GM23248 (cell line): ENCODE measurements at regions not wholly inside any gene's neighbourhood (a gene's known extent, or its start where the extent isn't known, plus 50 kb on each side); places are given as distances from the start of the nearest gene placed in this dataset.
A peak's percentile ranks its signal among the peaks of the same experiment; 100 is the strongest.

Experiments used
- DNase-seq: peaks from one replicate; pipeline ENCODE4 v3.0.0-alpha.2; 2015
- H2AFZ ChIP-seq: fragments of 200-600 bp; sonication (generic); 2 replicates; pipeline ENCODE4 v1.6.1; 2016; ENCODE audit warnings: antibody characterized with exemption
- H3F3A ChIP-seq: fragments of 200-600 bp; sonication (generic); 2 replicates; pipeline ENCODE4 v1.6.1; 2016; ENCODE audit warnings: mild to moderate bottlenecking, antibody characterized with exemption, mixed run types; ENCODE audit not compliant: insufficient read depth
- H3K27ac ChIP-seq: fragments of 200-600 bp; sonication (generic); 2 replicates; pipeline ENCODE4 v1.5.1; 2016; ENCODE audit warnings: mild to moderate bottlenecking
- H3K27me3 ChIP-seq: fragments of 200-600 bp; sonication (generic); replicated peaks from 2 replicates; pipeline ENCODE4 v1.6.1; 2016; ENCODE audit warnings: mild to moderate bottlenecking; ENCODE audit not compliant: insufficient read depth
- H3K36me3 ChIP-seq: fragments of 200-600 bp; sonication (generic); 2 replicates; pipeline ENCODE4 v1.6.1; 2016; ENCODE audit warnings: low read depth, mild to moderate bottlenecking
- H3K4me1 ChIP-seq: fragments of 200-600 bp; sonication (generic); 2 replicates; pipeline ENCODE4 v1.6.1; 2016; ENCODE audit warnings: mild to moderate bottlenecking; ENCODE audit not compliant: insufficient read depth
- H3K4me2 ChIP-seq: fragments of 200-600 bp; sonication (generic); one replicate; pipeline ENCODE4 v1.6.1; 2016; ENCODE audit warnings: mild to moderate bottlenecking; ENCODE audit not compliant: unreplicated experiment
- H3K4me3 ChIP-seq: fragments of 200-600 bp; sonication (generic); 2 replicates; pipeline ENCODE4 v1.5.1; 2016; ENCODE audit warnings: mild to moderate bottlenecking
- H3K79me2 ChIP-seq: fragments of 200-600 bp; sonication (generic); 2 replicates; pipeline ENCODE4 v1.6.1; 2016; ENCODE audit warnings: mild to moderate bottlenecking; ENCODE audit not compliant: insufficient read depth
- H3K9ac ChIP-seq: fragments of 200-600 bp; sonication (generic); 2 replicates; pipeline ENCODE4 v1.6.1; 2016; ENCODE audit warnings: mild to moderate bottlenecking
- H3K9me2 ChIP-seq: fragments of 200-600 bp; sonication (generic); 2 replicates; pipeline ENCODE4 v1.6.1; 2016; ENCODE audit warnings: mixed run types, mild to moderate bottlenecking, moderate library complexity; ENCODE audit not compliant: insufficient read depth
- H3K9me3 ChIP-seq: fragments of 200-600 bp; sonication (generic); one replicate; pipeline ENCODE4 v1.6.1; 2017; ENCODE audit warnings: low read depth
- H4K20me1 ChIP-seq: fragments of 200-600 bp; sonication (generic); 2 replicates; pipeline ENCODE4 v1.6.0; 2016; ENCODE audit not compliant: insufficient read depth
- EZH2 ChIP-seq: fragments of 200-600 bp; sonication (generic); IDR thresholded peaks from 2 replicates; pipeline ENCODE4 v1.6.1; 2018; ENCODE audit warnings: antibody characterized with exemption, mild to moderate bottlenecking; ENCODE audit not compliant: insufficient read depth, poor library complexity, severe bottlenecking
- EZH2phosphoT487 ChIP-seq: fragments of 200-600 bp; sonication (generic); IDR thresholded peaks from 2 replicates; pipeline ENCODE4 v1.6.1; 2018; ENCODE audit warnings: antibody characterized with exemption, moderate library complexity, mild to moderate bottlenecking, low read depth; ENCODE audit not compliant: insufficient read depth
- WGBS, 2 experiments: methylation state at CpG; one replicate each; pipeline ENCODE4 v1.1.6; 2015 to 2017; ENCODE audit warnings: low lambda C conversion rate in 2 of 2, low coverage in 1 of 2; ENCODE audit errors: missing lambda C conversion rate in 2 of 2; 5-methylcytosine and 5-hydroxymethylcytosine counted together
- in situ Hi-C: fragments of 300-500 bp; cut with MboI; formaldehyde crosslinking; loops from 2 replicates; pipeline ENCODE4 v1.15.0; 2020

DNA sequence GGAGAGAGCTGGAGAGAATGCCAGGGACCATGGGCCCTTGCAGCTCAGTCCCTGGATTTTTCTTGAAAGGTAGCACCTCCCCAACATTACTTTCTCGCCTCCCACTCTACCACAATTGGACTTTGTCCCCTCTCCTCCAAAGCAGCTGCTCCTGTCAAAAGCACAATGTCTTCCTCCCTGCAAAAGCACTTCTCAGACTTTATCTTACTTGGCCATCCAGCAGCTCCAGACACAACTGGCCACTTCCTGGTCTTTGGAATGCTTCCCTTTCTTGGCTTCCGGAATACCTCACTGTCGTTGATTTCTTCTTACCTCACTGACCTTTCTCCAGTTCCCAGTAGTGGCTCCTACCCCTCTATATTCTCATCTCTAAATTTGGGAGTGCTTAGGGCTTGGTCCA is 134.6 kb upstream of the PROK2 start:
- in situ Hi-C loops, result no loop called here
- Histone ChIP-seq H3K4me3 (no peak overlapping the region), H3K9ac (no peak overlapping the region), H3K9me3 (no peaks in the 10 kb centered on the region), H3K9me2 (no peaks in the 10 kb centered on the region), H4K20me1 (no peaks in the 10 kb centered on the region), H3F3A (no peaks in the 10 kb centered on the region), H3K4me1 (no peaks in the 10 kb centered on the region), H2AFZ (no peak overlapping the region), H3K27ac (no peak overlapping the region), H3K79me2 (no peaks in the 10 kb centered on the region), H3K4me2 (no peak overlapping the region), H3K36me3 (no peaks in the 10 kb centered on the region), H3K27me3 (peaks cover 19% of the 10 kb centered on the region)
- 78 to 84% methylated on average over 3 of the region's 3 CpGs for WGBS, 2 experiments
- no peak for DNase-seq
- TF ChIP-seq EZH2, result no peak
- no peak for TF ChIP-seq EZH2phosphoT487

- Histone ChIP-seq H3K36me3 (no peaks in the 10 kb centered on the region), H3K79me2 (no peaks in the 10 kb centered on the region), H3K9ac (no peak overlapping the region), H3F3A (no peaks in the 10 kb centered on the region), H3K27ac (no peak overlapping the region), H3K4me2 (no peak overlapping the region), H3K9me3 (no peaks in the 10 kb centered on the region), H3K4me3 (no peak overlapping the region), H2AFZ (no peak overlapping the region), H3K9me2 (no peaks in the 10 kb centered on the region), H4K20me1 (no peaks in the 10 kb centered on the region), H3K27me3 (peaks cover 7% of the 10 kb centered on the region), H3K4me1 (no peaks in the 10 kb centered on the region)
- WGBS, 2 experiments, result 57 to 63% methylated on average over 2 of the region's 2 CpGs
- no peak for TF ChIP-seq EZH2
- no peak for TF ChIP-seq EZH2phosphoT487
- in situ Hi-C loops, result no loop called here
- DNase-seq, result no peak
Measured at GRCh38 chr3:71917545-71917944, 132.6 kb upstream of the PROK2 start.

GRCh38 chr3:71916747-71917369 is 131.9 kb upstream of the PROK2 start:
- no peak overlapping the region for H3K9ac ChIP-seq
- H4K20me1 ChIP-seq, result no peaks in the 10 kb centered on the region
- no peaks in the 10 kb centered on the region for H3K79me2 ChIP-seq
- peaks cover 3% of the 10 kb centered on the region for H3K27me3 ChIP-seq
- in situ Hi-C loops, result no loop called here
- H3K9me2 ChIP-seq, result no peaks in the 10 kb centered on the region
- H3K36me3 ChIP-seq, result no peaks in the 10 kb centered on the region
- no peak for TF ChIP-seq EZH2
- TF ChIP-seq EZH2phosphoT487, result no peak
- no peak overlapping the region for H3K27ac ChIP-seq
- WGBS, 2 experiments, result 23 to 26% methylated on average over 5 of the region's 5 CpGs
- no peak overlapping the region for H3K4me2 ChIP-seq
- no peaks in the 10 kb centered on the region for H3K4me1 ChIP-seq
- no peaks in the 10 kb centered on the region for H3K9me3 ChIP-seq
- H3K4me3 ChIP-seq, result no peak overlapping the region
- H3F3A ChIP-seq, result no peaks in the 10 kb centered on the region
- H2AFZ ChIP-seq, result no peak overlapping the region
- DNase-seq, result peak; percentile 82

GRCh38 chr3:71912839-71913495 is 128.0 kb upstream of the PROK2 start:
- no peaks in the 10 kb centered on the region for H3K9me3 ChIP-seq
- WGBS, 2 experiments, result 62 to 69% methylated on average over 7 of the region's 7 CpGs
- no peak overlapping the region for H3K9ac ChIP-seq
- no peak for TF ChIP-seq EZH2
- TF ChIP-seq EZH2phosphoT487, result no peak
- DNase-seq, result no peak
- no peaks in the 10 kb centered on the region for H3F3A ChIP-seq
- H2AFZ ChIP-seq, result no peak overlapping the region
- H3K4me2 ChIP-seq, result no peak overlapping the region
- H3K27me3 ChIP-seq, result peaks cover 20% of the 10 kb centered on the region
- no peaks in the 10 kb centered on the region for H3K4me1 ChIP-seq
- no peaks in the 10 kb centered on the region for H3K79me2 ChIP-seq
- no peak overlapping the region for H3K4me3 ChIP-seq
- no peaks in the 10 kb centered on the region for H4K20me1 ChIP-seq
- H3K36me3 ChIP-seq, result no peaks in the 10 kb centered on the region
- in situ Hi-C loops, result no loop called here
- H3K9me2 ChIP-seq, result no peaks in the 10 kb centered on the region
- no peak overlapping the region for H3K27ac ChIP-seq
